Loucy (cell line): ENCODE measurements at regions not wholly inside any gene's neighbourhood (a gene's known extent, or its start where the extent isn't known, plus 50 kb on each side); places are given as distances from the start of the nearest gene placed in this dataset.
"Not testable (repeated sequence)": the region's sequence is repeated elsewhere in the genome, so short reads cannot be mapped to it uniquely, and the experiment has no call there.

Source experiments
- H2AFZ ChIP-seq: fragments of 200-600 bp; sonication (generic); 2 replicates; pipeline ENCODE4 v1.6.0; 2016; ENCODE audit warnings: antibody characterized with exemption, mild to moderate bottlenecking, low read length, moderate library complexity
- H3F3A ChIP-seq: fragments of 200-600 bp; 2 replicates; pipeline ENCODE4 v1.6.0; 2016; ENCODE audit warnings: antibody characterized with exemption, low read depth, mild to moderate bottlenecking
- H3K27me3 ChIP-seq: fragments of 200-600 bp; sonication (generic); 2 replicates; pipeline ENCODE4 v1.6.1; 2014; ENCODE audit warnings: low read length, mild to moderate bottlenecking; ENCODE audit not compliant: insufficient read depth, poor library complexity, severe bottlenecking
- H3K36me3 ChIP-seq: fragments of 200-600 bp; sonication (generic); 2 replicates; pipeline ENCODE4 v1.6.1; 2016; ENCODE audit warnings: low read length; ENCODE audit not compliant: insufficient read depth
- H3K4me1 ChIP-seq: fragments of 200-600 bp; sonication (generic); 2 replicates; pipeline ENCODE4 v1.5.1; 2014; ENCODE audit warnings: low read length, mild to moderate bottlenecking; ENCODE audit not compliant: insufficient read depth, poor library complexity, severe bottlenecking
- H3K4me2 ChIP-seq: fragments of 200-600 bp; sonication (generic); 2 replicates; pipeline ENCODE4 v1.6.0; 2014; ENCODE audit warnings: antibody characterized with exemption, low read length, low read depth, mild to moderate bottlenecking; ENCODE audit not compliant: poor library complexity, severe bottlenecking
- H3K4me3 ChIP-seq: fragments of 200-600 bp; sonication (generic); 2 replicates; pipeline ENCODE4 v1.5.1; 2014; ENCODE audit warnings: low read length, mild to moderate bottlenecking, mixed read lengths; ENCODE audit not compliant: poor library complexity, severe bottlenecking
- H3K79me2 ChIP-seq: fragments of 200-600 bp; sonication (generic); 2 replicates; pipeline ENCODE4 v1.6.1; 2014; ENCODE audit warnings: low read length; ENCODE audit not compliant: insufficient read depth
- H3K9ac ChIP-seq: fragments of 200-600 bp; sonication (generic); 2 replicates; pipeline ENCODE4 v1.6.0; 2014; ENCODE audit warnings: mild to moderate bottlenecking, low read depth, low read length, moderate library complexity; ENCODE audit not compliant: poor library complexity, severe bottlenecking
- H3K9me2 ChIP-seq: fragments of 200-600 bp; sonication (generic); replicated peaks from 2 replicates; pipeline ENCODE4 v1.6.1; 2016; ENCODE audit warnings: low read depth, low read length, mixed read lengths
- H3K9me3 ChIP-seq: fragments of 200-600 bp; sonication (generic); 2 replicates; pipeline ENCODE4 v1.6.1; 2014; ENCODE audit warnings: mild to moderate bottlenecking, antibody characterized with exemption, low read length, low read depth; ENCODE audit not compliant: insufficient read depth
- H4K20me1 ChIP-seq: fragments of 200-600 bp; sonication (generic); 2 replicates; pipeline ENCODE4 v1.6.0; 2014; ENCODE audit warnings: antibody characterized with exemption, low read length, mild to moderate bottlenecking; ENCODE audit not compliant: insufficient read depth, poor library complexity, severe bottlenecking
- TF ChIP-seq, protein P1 (sequence below): fragments of 200-600 bp; sonication (generic); conservative IDR thresholded peaks from 2 replicates; pipeline ENCODE4 v1.5.1; 2014; ENCODE audit warnings: mild to moderate bottlenecking, antibody characterized with exemption, low read length

DNA sequence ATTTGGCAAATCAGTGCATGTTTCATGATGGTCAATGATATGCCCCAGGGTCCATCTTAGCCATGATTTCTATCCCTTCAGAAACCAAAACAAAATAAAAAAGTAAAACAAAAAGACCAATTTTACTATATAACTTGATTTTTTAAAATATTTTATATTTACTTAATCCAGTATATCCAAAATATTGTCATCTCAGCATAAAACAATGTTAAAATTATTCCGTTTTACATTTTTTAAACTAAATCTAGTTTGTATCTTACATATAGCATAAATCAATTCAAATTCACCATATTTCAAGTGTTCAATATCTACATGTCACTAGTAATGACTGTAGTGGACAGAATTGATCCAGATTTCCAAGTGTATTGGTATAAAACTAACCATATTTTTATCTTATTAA, 277.7 kb upstream of the ZNF322 start:
- not testable (repeated sequence) for H3K79me2 ChIP-seq, H3K4me3 ChIP-seq, H3K36me3 ChIP-seq, H2AFZ ChIP-seq, H3K9me3 ChIP-seq, H3F3A ChIP-seq, H3K9ac ChIP-seq, H3K4me2 ChIP-seq, H3K4me1 ChIP-seq, H3K9me2 ChIP-seq, H4K20me1 ChIP-seq, H3K27me3 ChIP-seq

DNA sequence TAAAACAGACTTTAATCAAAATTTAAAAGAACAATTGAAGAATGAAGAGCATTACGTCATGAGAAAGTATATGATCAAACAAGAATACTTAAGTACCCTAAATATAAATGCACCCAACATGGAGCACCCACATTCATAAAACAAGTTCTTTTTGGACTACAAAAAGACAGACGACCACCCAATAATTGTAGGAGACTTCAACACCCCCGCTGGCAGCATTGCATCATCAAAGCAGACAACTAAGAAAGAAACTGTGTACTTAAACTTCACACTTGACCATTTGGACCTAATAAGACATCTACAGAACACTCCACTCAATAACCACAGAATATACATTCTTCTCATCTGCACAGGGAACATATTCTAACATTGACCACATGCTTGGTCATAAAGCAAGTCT, 291.7 kb upstream of the ZNF322 start:
- not testable (repeated sequence) for H3K27me3 ChIP-seq, H3F3A ChIP-seq, H3K36me3 ChIP-seq, H3K4me2 ChIP-seq, H2AFZ ChIP-seq, H3K79me2 ChIP-seq, H4K20me1 ChIP-seq, H3K9me3 ChIP-seq, H3K9ac ChIP-seq, H3K4me3 ChIP-seq, H3K4me1 ChIP-seq, H3K9me2 ChIP-seq

DNA sequence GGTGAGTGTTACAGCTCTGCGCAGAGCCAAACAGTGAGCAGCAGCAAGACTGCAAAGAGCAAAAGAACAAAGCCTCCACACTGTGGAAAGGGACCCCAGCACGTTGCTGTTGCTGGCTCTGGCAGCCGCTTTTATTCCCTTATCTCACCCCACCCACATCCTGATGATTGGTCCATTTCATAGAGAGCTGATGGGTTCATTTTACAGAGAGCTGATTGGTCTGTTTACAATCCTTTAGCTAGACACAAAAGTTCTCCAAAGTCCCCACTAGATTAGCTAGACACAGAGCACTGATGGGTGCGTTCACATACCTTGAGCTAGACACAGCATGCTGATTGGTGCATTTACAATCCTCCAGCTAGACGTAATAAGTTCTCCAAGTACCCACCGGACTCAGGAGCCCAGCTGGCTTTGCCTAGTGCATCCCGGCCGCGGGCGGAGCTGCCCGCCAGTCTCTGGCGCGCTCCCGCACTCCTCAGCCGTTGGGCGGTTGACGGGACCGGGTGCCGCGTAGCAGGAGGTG, 291.4 kb upstream of the PRSS16 start:
- H3K27me3 ChIP-seq, H3K36me3 ChIP-seq, H3K4me1 ChIP-seq, H3K9me2 ChIP-seq, H2AFZ ChIP-seq, H3K9me3 ChIP-seq, H3K4me2 ChIP-seq, H4K20me1 ChIP-seq, H3K79me2 ChIP-seq, H3F3A ChIP-seq: not testable (repeated sequence)
- Histone ChIP-seq H3K4me3 (peak overlapping the region; percentile 59), H3K9ac (peak overlapping the region; percentile 43)

DNA sequence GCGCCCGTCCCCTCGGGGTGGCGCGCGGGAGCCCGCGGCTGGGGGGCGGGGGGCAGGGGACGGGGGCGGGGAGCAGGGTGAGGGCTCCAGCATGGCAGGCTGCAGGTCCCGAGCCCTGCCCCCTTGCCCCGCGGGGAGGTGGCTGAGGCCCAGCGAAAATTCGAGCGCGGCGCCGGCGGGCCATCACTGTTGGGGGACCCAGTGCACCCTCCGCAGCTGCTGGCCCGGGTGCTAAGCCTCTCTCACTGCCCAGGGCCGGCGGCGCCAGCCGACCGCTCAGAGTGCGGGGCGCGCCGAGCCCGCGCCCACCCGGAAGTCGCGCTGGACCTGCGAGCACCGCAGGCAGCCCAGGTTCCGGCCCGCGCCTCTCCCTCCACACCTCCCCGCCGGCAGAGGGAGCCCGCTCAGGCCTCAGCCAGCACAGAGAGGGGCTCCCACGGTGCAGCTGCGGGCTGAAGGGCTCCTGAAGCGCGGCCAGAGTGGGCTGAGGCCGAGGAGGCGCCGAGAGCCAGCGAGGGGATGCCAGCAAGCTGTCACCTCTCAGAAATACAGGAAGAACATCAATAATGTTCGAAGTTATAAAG, 290.8 kb upstream of the PRSS16 start:
- not testable (repeated sequence) for H4K20me1 ChIP-seq, H2AFZ ChIP-seq, H3K9me3 ChIP-seq, H3K4me1 ChIP-seq, H3K9me2 ChIP-seq, H3K79me2 ChIP-seq, H3K36me3 ChIP-seq, H3F3A ChIP-seq, H3K27me3 ChIP-seq
- Histone ChIP-seq H3K4me3 (peak overlapping the region; percentile 65), H3K9ac (peak overlapping the region; percentile 50), H3K4me2 (peak overlapping the region; percentile 50)
- TF ChIP-seq, protein P1, sequence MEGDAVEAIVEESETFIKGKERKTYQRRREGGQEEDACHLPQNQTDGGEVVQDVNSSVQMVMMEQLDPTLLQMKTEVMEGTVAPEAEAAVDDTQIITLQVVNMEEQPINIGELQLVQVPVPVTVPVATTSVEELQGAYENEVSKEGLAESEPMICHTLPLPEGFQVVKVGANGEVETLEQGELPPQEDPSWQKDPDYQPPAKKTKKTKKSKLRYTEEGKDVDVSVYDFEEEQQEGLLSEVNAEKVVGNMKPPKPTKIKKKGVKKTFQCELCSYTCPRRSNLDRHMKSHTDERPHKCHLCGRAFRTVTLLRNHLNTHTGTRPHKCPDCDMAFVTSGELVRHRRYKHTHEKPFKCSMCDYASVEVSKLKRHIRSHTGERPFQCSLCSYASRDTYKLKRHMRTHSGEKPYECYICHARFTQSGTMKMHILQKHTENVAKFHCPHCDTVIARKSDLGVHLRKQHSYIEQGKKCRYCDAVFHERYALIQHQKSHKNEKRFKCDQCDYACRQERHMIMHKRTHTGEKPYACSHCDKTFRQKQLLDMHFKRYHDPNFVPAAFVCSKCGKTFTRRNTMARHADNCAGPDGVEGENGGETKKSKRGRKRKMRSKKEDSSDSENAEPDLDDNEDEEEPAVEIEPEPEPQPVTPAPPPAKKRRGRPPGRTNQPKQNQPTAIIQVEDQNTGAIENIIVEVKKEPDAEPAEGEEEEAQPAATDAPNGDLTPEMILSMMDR = peak; percentile 16; the same call in 1 of the 2 replicates

DNA sequence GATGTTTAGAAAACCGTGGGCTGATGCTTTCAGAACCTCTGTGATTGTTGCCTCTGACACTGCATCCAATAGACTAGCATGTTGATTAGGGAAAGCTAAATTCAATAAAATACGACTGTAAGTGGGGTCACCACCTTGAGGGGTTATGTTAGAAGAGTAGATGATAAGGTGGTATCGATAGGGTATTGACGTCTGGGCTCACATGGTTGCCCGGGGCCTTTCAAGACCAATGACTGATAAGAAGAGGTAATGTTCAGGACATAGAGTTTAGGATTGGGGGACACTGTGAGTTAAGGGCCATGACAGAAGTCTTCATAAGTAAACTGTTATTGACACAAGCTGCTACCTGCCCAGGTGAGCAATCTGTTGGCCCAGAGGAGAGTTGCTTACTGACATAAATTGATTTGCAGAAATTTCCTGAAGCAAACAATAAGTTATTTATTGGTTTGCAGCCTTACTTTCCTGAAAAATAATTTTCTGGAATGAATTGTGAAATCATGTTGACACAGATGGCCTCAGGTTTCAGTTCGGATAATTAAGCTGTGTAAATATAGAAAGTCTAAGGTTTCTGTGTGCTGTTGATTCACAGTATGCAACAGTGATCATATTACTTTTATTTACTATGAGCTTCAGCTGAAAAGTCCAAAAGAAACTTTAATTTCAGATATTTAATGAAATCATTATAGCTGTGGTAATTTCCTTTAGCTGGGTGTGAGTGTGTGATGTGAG, 289.9 kb upstream of the PRSS16 start:
- not testable (repeated sequence) for H3F3A ChIP-seq, H3K27me3 ChIP-seq, H3K9me2 ChIP-seq, H3K36me3 ChIP-seq, H3K4me1 ChIP-seq, H3K9me3 ChIP-seq, H4K20me1 ChIP-seq, H3K79me2 ChIP-seq, H2AFZ ChIP-seq
- H3K4me2 ChIP-seq = peak overlapping the region; percentile 50
- H3K4me3 ChIP-seq = peak overlapping the region; percentile 65
- H3K9ac ChIP-seq = peak overlapping the region; percentile 50

DNA sequence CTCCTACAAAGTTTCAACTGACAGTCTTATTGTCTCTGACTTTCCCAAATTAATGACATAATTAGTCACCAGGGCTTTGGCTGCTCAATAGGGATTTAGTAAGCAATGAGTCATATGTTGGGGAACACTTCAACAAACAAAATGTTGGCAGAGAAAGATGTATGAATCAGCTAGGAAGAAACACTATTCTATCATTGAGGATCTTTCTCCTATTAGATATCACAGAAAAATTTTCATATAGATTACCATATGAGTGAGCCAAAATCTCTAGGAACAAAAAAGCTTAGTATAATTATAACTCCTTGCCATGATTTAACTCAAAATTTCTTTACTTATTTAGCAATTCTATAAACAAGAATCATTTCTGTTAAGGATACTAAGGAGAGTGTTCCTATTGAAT, 286.3 kb upstream of the PRSS16 start:
- not testable (repeated sequence) for H3K36me3 ChIP-seq, H3K9me3 ChIP-seq, H3F3A ChIP-seq, H3K4me2 ChIP-seq, H4K20me1 ChIP-seq, H3K27me3 ChIP-seq, H3K4me3 ChIP-seq, H3K79me2 ChIP-seq, H3K9ac ChIP-seq, H3K4me1 ChIP-seq, H3K9me2 ChIP-seq, H2AFZ ChIP-seq
